Activated CD4-positive, alpha-beta T cell treated with anti-CD3 and anti-CD28 coated beads for 4 hours (primary cell): ENCODE measurements at regions not wholly inside any gene's neighbourhood (a gene's known extent, or its start where the extent isn't known, plus 50 kb on each side); places are given as distances from the start of the nearest gene placed in this dataset.
"Not testable (repeated sequence)": the region's sequence is repeated elsewhere in the genome, so short reads cannot be mapped to it uniquely, and the experiment has no call there.

Source experiments
- DNase-seq, 2 donors: peaks; one replicate each; pipeline ENCODE4 v3.0.0-alpha.2; 2020

GRCh38 chr7:101679653-101680173 is 50.6 kb upstream of the MYL10 start:
- DNase-seq = not testable (repeated sequence)

- DNase-seq = no peak
Measured at GRCh38 chr7:101680406-101681145, 51.5 kb upstream of the MYL10 start.

GRCh38 chr7:101681170-101682007 is 52.3 kb upstream of the MYL10 start:
- no peak for DNase-seq

GRCh38 chr7:101684983-101685330 is 55.9 kb upstream of the MYL10 start:
- DNase-seq = no peak

- no peak for DNase-seq
Measured at GRCh38 chr7:101686030-101686429, 56.9 kb upstream of the MYL10 start.

- DNase-seq = no peak
Measured at GRCh38 chr7:101687081-101687480, 58.0 kb upstream of the MYL10 start.

- no peak for DNase-seq
Measured at GRCh38 chr7:101687791-101688182, 58.7 kb upstream of the MYL10 start.

GRCh38 chr7:101688183-101688831 is 59.2 kb upstream of the MYL10 start:
- DNase-seq = peak; percentile 69 to 81

GRCh38 chr7:101688995-101689907 is 60.2 kb upstream of the MYL10 start:
- DNase-seq = no peak

- DNase-seq = no peak
Measured at GRCh38 chr7:101690061-101690460, 61.0 kb upstream of the MYL10 start.

- no peak for DNase-seq
Measured at GRCh38 chr7:101691822-101692384, 62.8 kb upstream of the MYL10 start.

- DNase-seq = no peak
Measured at GRCh38 chr7:101693498-101694091, 64.5 kb upstream of the MYL10 start.

- DNase-seq = no peak
Measured at GRCh38 chr7:101698964-101699363, 69.9 kb upstream of the MYL10 start.

- no peak for DNase-seq
Measured at GRCh38 chr7:101699399-101699798, 70.3 kb upstream of the MYL10 start.

GRCh38 chr7:101699881-101700823 is 71.1 kb upstream of the MYL10 start:
- DNase-seq = no peak

- no peak for DNase-seq
Measured at GRCh38 chr7:101701153-101701794, 72.2 kb upstream of the MYL10 start.

GRCh38 chr7:101702362-101702850 is 73.3 kb upstream of the MYL10 start:
- DNase-seq = no peak

- DNase-seq = no peak
Measured at GRCh38 chr7:101705331-101705730, 76.2 kb upstream of the MYL10 start.

GRCh38 chr7:101707587-101707986 is 78.5 kb upstream of the MYL10 start:
- DNase-seq = no peak

- no peak for DNase-seq
Measured at GRCh38 chr7:101708223-101708622, 79.1 kb upstream of the MYL10 start.
